GM12878 (cell line): ENCODE measurements at regions not wholly inside any gene's neighbourhood (a gene's known extent, or its start where the extent isn't known, plus 50 kb on each side); places are given as distances from the start of the nearest gene placed in this dataset.

Source experiments
- ATAC-seq: fragments of 200-7000 bp; cut with Tn5 transposase; 3 replicates; pipeline ENCODE4 v1.9.1; 2020; ENCODE audit warnings: mild to moderate bottlenecking, moderate library complexity
- BruUV-seq: library from RNA; stranded (reverse); fragments of 400-500 nt; replicated peaks from 2 replicates; lab custom pipeline; 2021; lab: Mats Ljungman, UMichigan
- CTCF ChIA-PET: fragments of 300-600 bp; sonication (Branson Sonifier 250); formaldehyde crosslinking; extraction: SDS; loops from one replicate; lab custom pipeline; 2021; ENCODE audit warnings: inconsistent platforms; lab: Yijun Ruan, JAX
- POLR2A ChIA-PET: fragments of 350-600 bp; formaldehyde crosslinking; extraction: SDS; loops from one replicate; lab custom pipeline; 2021; ENCODE audit warnings: inconsistent platforms; lab: Charles Lee
- RAD21 ChIA-PET: fragments of 300-600 bp; sonication (Branson Sonifier 250); formaldehyde crosslinking; loops from one replicate; lab custom pipeline; 2023; ENCODE audit warnings: antibody characterized with exemption; ENCODE audit not compliant: unreplicated experiment; lab: Charles Lee
- SMC1A ChIA-PET: fragments of 300-600 bp; sonication (Branson Sonifier 250); formaldehyde crosslinking; loops from one replicate; lab custom pipeline; 2023; ENCODE audit not compliant: unreplicated experiment, uncharacterized antibody; lab: Charles Lee
- DNase-seq: peaks from one replicate; pipeline ENCODE4 v3.0.0-alpha.2; 2011; ENCODE audit warnings: low read depth, low spot score
- FAIRE-seq: peaks from 3 replicates; lab custom pipeline; 2011; peaks lifted over from hg19 to GRCh38; lab: Jason Lieb, UNC
- H2AFZ ChIP-seq: 2 replicates; pipeline ENCODE4 v1.6.0; 2011; ENCODE audit warnings: low read depth, low read length, control low read depth; ENCODE audit not compliant: control insufficient read depth
- H3K27ac ChIP-seq: 2 replicates; pipeline ENCODE4 v1.5.1; 2011; ENCODE audit warnings: control low read depth; ENCODE audit not compliant: control insufficient read depth, insufficient read depth
- H3K27me3 ChIP-seq, 2 experiments: replicated peaks in 1 of 2; 2 replicates each; pipeline versions ENCODE4 v1.6.0 to v1.6.1; 2011; ENCODE audit warnings: low read length in 1 of 2; ENCODE audit not compliant: control insufficient read depth in 2 of 2, insufficient read depth in 2 of 2
- H3K36me3 ChIP-seq, 2 experiments: 2 replicates each; pipeline ENCODE4 v1.5.1; 2011; ENCODE audit warnings: low read length in 1 of 2; ENCODE audit not compliant: control insufficient read depth in 2 of 2, insufficient read depth in 2 of 2
- H3K4me1 ChIP-seq: 2 replicates; pipeline ENCODE4 v1.6.1; 2011; ENCODE audit warnings: mild to moderate bottlenecking, low read length, moderate library complexity, mixed read lengths; ENCODE audit not compliant: control insufficient read depth, insufficient read depth
- H3K4me2 ChIP-seq: 2 replicates; pipeline ENCODE4 v1.6.0; 2011; ENCODE audit warnings: control low read depth; ENCODE audit not compliant: control insufficient read depth, insufficient read depth
- H3K4me3 ChIP-seq: fragments of 200-600 bp; sonication (generic); 2 replicates; pipeline ENCODE4 v1.5.1; 2016
- H3K79me2 ChIP-seq: 2 replicates; pipeline ENCODE4 v1.6.0; 2011; ENCODE audit warnings: low read length; ENCODE audit not compliant: control insufficient read depth, insufficient read depth
- H3K9ac ChIP-seq: 2 replicates; pipeline ENCODE4 v1.8.0; 2011; ENCODE audit warnings: low read length, control low read depth, mixed read lengths; ENCODE audit not compliant: control insufficient read depth, insufficient read depth
- H3K9me3 ChIP-seq: replicated peaks from 3 replicates; pipeline ENCODE4 v1.5.1; 2011; ENCODE audit warnings: mild to moderate bottlenecking, low read length; ENCODE audit not compliant: control insufficient read depth, insufficient read depth
- H4K20me1 ChIP-seq: 2 replicates; pipeline ENCODE4 v1.6.0; 2011; ENCODE audit not compliant: control insufficient read depth, insufficient read depth
- ASH2L ChIP-seq: fragments of 300-600, 200-600 bp; sonication (generic); IDR thresholded peaks from 2 replicates; pipeline ENCODE4 v1.6.1; 2017; ENCODE audit warnings: low read depth, mild to moderate bottlenecking, borderline replicate concordance
- BACH1 ChIP-seq: fragments of 450-650 bp; IDR thresholded peaks from 2 replicates; pipeline ENCODE4 v1.6.1; 2017; ENCODE audit warnings: mild to moderate bottlenecking, borderline replicate concordance
- BMI1 ChIP-seq: fragments of 450-650 bp; IDR thresholded peaks from 2 replicates; pipeline ENCODE4 v1.6.1; 2016; ENCODE audit warnings: mild to moderate bottlenecking, moderate library complexity, borderline replicate concordance
- DPF2 ChIP-seq: fragments of 450-650 bp; IDR thresholded peaks from 2 replicates; pipeline ENCODE4 v1.6.1; 2017; ENCODE audit warnings: mild to moderate bottlenecking
- FOXK2 ChIP-seq: fragments of 450-650 bp; IDR thresholded peaks from 2 replicates; pipeline ENCODE4 v1.6.1; 2017; ENCODE audit warnings: mild to moderate bottlenecking, moderate library complexity
- JUND ChIP-seq: IDR thresholded peaks from 2 replicates; pipeline ENCODE4 v1.6.1; 2012; ENCODE audit warnings: low read depth, mild to moderate bottlenecking, low read length, improper control_type of control experiment, moderate library complexity
- KAT2A ChIP-seq: conservative IDR thresholded peaks from 2 replicates; pipeline ENCODE4 v1.6.1; 2011; ENCODE audit warnings: low read depth, low read length; ENCODE audit not compliant: control insufficient read depth
- NFXL1 ChIP-seq: fragments of 450-650 bp; IDR thresholded peaks from 2 replicates; pipeline ENCODE4 v1.6.1; 2017; ENCODE audit warnings: antibody characterized with exemption, mild to moderate bottlenecking, borderline replicate concordance
- RAD51 ChIP-seq: fragments of 450-650 bp; IDR thresholded peaks from 2 replicates; pipeline ENCODE4 v1.6.1; 2016; ENCODE audit warnings: moderate library complexity, mild to moderate bottlenecking, inconsistent platforms
- RBBP5 ChIP-seq: fragments of 200-600 bp; sonication (generic); conservative IDR thresholded peaks from 2 replicates; pipeline ENCODE4 v1.6.1; 2016
- RUNX3 ChIP-seq: IDR thresholded peaks from 2 replicates; pipeline ENCODE4 v1.6.1; 2012; ENCODE audit warnings: low read length, inconsistent platforms
- TAF1 ChIP-seq: IDR thresholded peaks from 2 replicates; pipeline ENCODE4 v1.6.1; 2011; ENCODE audit warnings: mild to moderate bottlenecking, low read depth, low read length, borderline replicate concordance
- YBX1 ChIP-seq: fragments of 450-650 bp; IDR thresholded peaks from 2 replicates; pipeline ENCODE4 v1.6.1; 2016; ENCODE audit warnings: antibody characterized with exemption
- ZNF384 ChIP-seq: IDR thresholded peaks from 2 replicates; pipeline ENCODE4 v1.6.1; 2012; ENCODE audit warnings: low read depth, mild to moderate bottlenecking, low read length, improper control_type of control experiment, borderline replicate concordance
- WGBS: methylation state at CpG from one replicate; pipeline ENCODE4 v1.1.6; 2016; ENCODE audit warnings: low lambda C conversion rate; ENCODE audit not compliant: insufficient replicate concordance, insufficient coverage; ENCODE audit errors: missing lambda C conversion rate; 5-methylcytosine and 5-hydroxymethylcytosine counted together
- in situ Hi-C: fragments of 300-500 bp; cut with MboI; formaldehyde crosslinking; loops from 9 replicates; pipeline ENCODE4 v1.14.3; 2018; ENCODE audit warnings: mixed read lengths
- intact Hi-C: fragments of 100-400 bp; cut with micrococcal nuclease; formaldehyde crosslinking; loops from one replicate; pipeline ENCODE4 v1.14.2; 2022; ENCODE audit not compliant: unreplicated experiment
- TF ChIP-seq, protein P1 (sequence below): fragments of 450-650 bp; IDR thresholded peaks from 2 replicates; pipeline ENCODE4 v1.6.1; 2017; ENCODE audit warnings: mild to moderate bottlenecking, low read depth, inconsistent platforms; ENCODE audit not compliant: poor library complexity, severe bottlenecking
- TF ChIP-seq, protein P2 (sequence below): fragments of 450-650 bp; IDR thresholded peaks from 2 replicates; pipeline ENCODE4 v1.6.1; 2017; ENCODE audit warnings: low read depth, mild to moderate bottlenecking, moderate library complexity
- TF ChIP-seq, protein P3 (sequence below): IDR thresholded peaks from 2 replicates; pipeline ENCODE4 v1.6.1; 2012; ENCODE audit warnings: improper control_type of control experiment, low read depth, low read length; ENCODE audit not compliant: insufficient replicate concordance

DNA sequence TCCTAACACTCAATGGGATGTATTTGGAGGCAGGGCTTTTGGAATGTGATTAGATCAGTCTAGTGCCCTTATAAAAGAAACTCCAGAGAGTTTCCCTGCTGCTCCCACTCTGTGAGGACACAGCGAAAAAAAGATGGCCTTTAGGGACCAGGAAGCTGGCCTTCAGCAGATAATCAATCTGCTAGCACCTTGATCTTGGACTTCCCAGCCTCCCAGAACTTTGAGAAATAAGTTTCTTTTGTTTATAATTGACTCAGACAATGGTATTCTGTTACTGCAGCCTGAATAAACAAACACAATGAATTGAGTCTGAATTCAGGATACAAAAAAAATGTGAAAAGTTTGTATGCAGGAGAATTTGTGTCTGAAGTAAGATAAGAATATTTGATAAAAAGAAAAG, 842.1 kb downstream of the FSTL5 start:
- Histone ChIP-seq H3K27ac (no peak overlapping the region), H4K20me1 (no peaks in the 10 kb centered on the region), H3K4me3 (no peak overlapping the region), H3K9ac (no peak overlapping the region), H2AFZ (no peak overlapping the region), H3K27me3 (no peaks in the 10 kb centered on the region), H3K79me2 (no peaks in the 10 kb centered on the region), H3K9me3 (no peaks in the 10 kb centered on the region), H3K4me2 (no peak overlapping the region), H3K36me3 (no peaks in the 10 kb centered on the region), H3K4me1 (no peaks in the 10 kb centered on the region)
- FAIRE-seq (no peak), DNase-seq (no peak), ATAC-seq (no peak)
- intact Hi-C loops, result loop anchor here (5.0 to 10.0 kb wide), 4 partner anchors 246 to 843 kb away; partner anchors contain the start of gene FSTL5
- BruUV-seq, result no TSS peak
- CTCF ChIA-PET, result interaction anchor here (0.9 to 4.7 kb wide), 6 partner anchors 9 to 630 kb away, joined by 3 to 15 read pairs (median 4); no protein-coding TSS in a partner anchor
- SMC1A ChIA-PET, result interaction anchor here (1.0 kb wide), 1 partner anchor 86 kb away, joined by 3 read pairs; no protein-coding TSS in a partner anchor
- WGBS, result 0% methylated on average over 1 of the region's 1 CpG
- RAD21 ChIA-PET, result no interaction called here
- in situ Hi-C loops, result no loop called here
- POLR2A ChIA-PET, result no interaction called here
- TF ChIP-seq, protein P1, sequence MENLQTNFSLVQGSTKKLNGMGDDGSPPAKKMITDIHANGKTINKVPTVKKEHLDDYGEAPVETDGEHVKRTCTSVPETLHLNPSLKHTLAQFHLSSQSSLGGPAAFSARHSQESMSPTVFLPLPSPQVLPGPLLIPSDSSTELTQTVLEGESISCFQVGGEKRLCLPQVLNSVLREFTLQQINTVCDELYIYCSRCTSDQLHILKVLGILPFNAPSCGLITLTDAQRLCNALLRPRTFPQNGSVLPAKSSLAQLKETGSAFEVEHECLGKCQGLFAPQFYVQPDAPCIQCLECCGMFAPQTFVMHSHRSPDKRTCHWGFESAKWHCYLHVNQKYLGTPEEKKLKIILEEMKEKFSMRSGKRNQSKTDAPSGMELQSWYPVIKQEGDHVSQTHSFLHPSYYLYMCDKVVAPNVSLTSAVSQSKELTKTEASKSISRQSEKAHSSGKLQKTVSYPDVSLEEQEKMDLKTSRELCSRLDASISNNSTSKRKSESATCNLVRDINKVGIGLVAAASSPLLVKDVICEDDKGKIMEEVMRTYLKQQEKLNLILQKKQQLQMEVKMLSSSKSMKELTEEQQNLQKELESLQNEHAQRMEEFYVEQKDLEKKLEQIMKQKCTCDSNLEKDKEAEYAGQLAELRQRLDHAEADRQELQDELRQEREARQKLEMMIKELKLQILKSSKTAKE, result no peak
- TF ChIP-seq RUNX3 (no peak), BMI1 (no peak), DPF2 (no peak), RBBP5 (no peak), JUND (no peak), KAT2A (no peak), TAF1 (no peak), FOXK2 (no peak), NFXL1 (no peak), ASH2L (no peak), BACH1 (no peak), RAD51 (no peak), YBX1 (no peak), ZNF384 (no peak)
- TF ChIP-seq, protein P2, sequence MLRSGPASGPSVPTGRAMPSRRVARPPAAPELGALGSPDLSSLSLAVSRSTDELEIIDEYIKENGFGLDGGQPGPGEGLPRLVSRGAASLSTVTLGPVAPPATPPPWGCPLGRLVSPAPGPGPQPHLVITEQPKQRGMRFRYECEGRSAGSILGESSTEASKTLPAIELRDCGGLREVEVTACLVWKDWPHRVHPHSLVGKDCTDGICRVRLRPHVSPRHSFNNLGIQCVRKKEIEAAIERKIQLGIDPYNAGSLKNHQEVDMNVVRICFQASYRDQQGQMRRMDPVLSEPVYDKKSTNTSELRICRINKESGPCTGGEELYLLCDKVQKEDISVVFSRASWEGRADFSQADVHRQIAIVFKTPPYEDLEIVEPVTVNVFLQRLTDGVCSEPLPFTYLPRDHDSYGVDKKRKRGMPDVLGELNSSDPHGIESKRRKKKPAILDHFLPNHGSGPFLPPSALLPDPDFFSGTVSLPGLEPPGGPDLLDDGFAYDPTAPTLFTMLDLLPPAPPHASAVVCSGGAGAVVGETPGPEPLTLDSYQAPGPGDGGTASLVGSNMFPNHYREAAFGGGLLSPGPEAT, result no peak
- TF ChIP-seq, protein P3, sequence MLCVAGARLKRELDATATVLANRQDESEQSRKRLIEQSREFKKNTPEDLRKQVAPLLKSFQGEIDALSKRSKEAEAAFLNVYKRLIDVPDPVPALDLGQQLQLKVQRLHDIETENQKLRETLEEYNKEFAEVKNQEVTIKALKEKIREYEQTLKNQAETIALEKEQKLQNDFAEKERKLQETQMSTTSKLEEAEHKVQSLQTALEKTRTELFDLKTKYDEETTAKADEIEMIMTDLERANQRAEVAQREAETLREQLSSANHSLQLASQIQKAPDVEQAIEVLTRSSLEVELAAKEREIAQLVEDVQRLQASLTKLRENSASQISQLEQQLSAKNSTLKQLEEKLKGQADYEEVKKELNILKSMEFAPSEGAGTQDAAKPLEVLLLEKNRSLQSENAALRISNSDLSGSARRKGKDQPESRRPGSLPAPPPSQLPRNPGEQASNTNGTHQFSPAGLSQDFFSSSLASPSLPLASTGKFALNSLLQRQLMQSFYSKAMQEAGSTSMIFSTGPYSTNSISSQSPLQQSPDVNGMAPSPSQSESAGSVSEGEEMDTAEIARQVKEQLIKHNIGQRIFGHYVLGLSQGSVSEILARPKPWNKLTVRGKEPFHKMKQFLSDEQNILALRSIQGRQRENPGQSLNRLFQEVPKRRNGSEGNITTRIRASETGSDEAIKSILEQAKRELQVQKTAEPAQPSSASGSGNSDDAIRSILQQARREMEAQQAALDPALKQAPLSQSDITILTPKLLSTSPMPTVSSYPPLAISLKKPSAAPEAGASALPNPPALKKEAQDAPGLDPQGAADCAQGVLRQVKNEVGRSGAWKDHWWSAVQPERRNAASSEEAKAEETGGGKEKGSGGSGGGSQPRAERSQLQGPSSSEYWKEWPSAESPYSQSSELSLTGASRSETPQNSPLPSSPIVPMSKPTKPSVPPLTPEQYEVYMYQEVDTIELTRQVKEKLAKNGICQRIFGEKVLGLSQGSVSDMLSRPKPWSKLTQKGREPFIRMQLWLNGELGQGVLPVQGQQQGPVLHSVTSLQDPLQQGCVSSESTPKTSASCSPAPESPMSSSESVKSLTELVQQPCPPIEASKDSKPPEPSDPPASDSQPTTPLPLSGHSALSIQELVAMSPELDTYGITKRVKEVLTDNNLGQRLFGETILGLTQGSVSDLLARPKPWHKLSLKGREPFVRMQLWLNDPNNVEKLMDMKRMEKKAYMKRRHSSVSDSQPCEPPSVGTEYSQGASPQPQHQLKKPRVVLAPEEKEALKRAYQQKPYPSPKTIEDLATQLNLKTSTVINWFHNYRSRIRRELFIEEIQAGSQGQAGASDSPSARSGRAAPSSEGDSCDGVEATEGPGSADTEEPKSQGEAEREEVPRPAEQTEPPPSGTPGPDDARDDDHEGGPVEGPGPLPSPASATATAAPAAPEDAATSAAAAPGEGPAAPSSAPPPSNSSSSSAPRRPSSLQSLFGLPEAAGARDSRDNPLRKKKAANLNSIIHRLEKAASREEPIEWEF, result no peak
